Amniotic stem cell (primary cell): ENCODE measurements at regions not wholly inside any gene's neighbourhood (a gene's known extent, or its start where the extent isn't known, plus 50 kb on each side); places are given as distances from the start of the nearest gene placed in this dataset.

Experiments
- DNase-seq: peaks from one replicate; lab custom pipeline; 2025; lab: John Stamatoyannopoulos, UW

- DNase-seq = no peak
Observed at GRCh38 chr4:41427931-41428600, 109.9 kb upstream of the LIMCH1 start.

GRCh38 chr4:41428601-41429279 lies 109.2 kb upstream of the LIMCH1 start:
- no peak for DNase-seq

GRCh38 chr4:41429280-41429669 lies 108.7 kb upstream of the LIMCH1 start:
- DNase-seq = no peak

GRCh38 chr4:41430792-41431191 lies 107.2 kb upstream of the LIMCH1 start:
- no peak for DNase-seq

- no peak for DNase-seq
Observed at GRCh38 chr4:41431276-41431675, 106.7 kb upstream of the LIMCH1 start.

GRCh38 chr4:41432219-41432618 lies 105.7 kb upstream of the LIMCH1 start:
- DNase-seq = no peak

- DNase-seq = no peak
Observed at GRCh38 chr4:41432881-41433280, 105.1 kb upstream of the LIMCH1 start.

GRCh38 chr4:41433361-41433760 lies 104.6 kb upstream of the LIMCH1 start:
- DNase-seq = no peak

- no peak for DNase-seq
Observed at GRCh38 chr4:41435510-41435909, 102.4 kb upstream of the LIMCH1 start.

GRCh38 chr4:41436419-41436818 lies 101.5 kb upstream of the LIMCH1 start:
- no peak for DNase-seq

GRCh38 chr4:41437111-41437536 lies 100.8 kb upstream of the LIMCH1 start:
- no peak for DNase-seq

GRCh38 chr4:41438931-41439297 lies 99.0 kb upstream of the LIMCH1 start:
- DNase-seq = no peak

GRCh38 chr4:41442810-41443209 lies 95.1 kb upstream of the LIMCH1 start:
- no peak for DNase-seq

GRCh38 chr4:41443340-41444079 lies 94.4 kb upstream of the LIMCH1 start:
- no peak for DNase-seq

GRCh38 chr4:41446391-41446790 lies 91.6 kb upstream of the LIMCH1 start:
- DNase-seq = no peak

GRCh38 chr4:41446981-41447725 lies 90.8 kb upstream of the LIMCH1 start:
- DNase-seq = no peak

- no peak for DNase-seq
Observed at GRCh38 chr4:41448934-41449333, 89.0 kb upstream of the LIMCH1 start.

- no peak for DNase-seq
Observed at GRCh38 chr4:41451961-41452360, 86.0 kb upstream of the LIMCH1 start.

- DNase-seq = no peak
Observed at GRCh38 chr4:41452484-41453225, 85.3 kb upstream of the LIMCH1 start.

GRCh38 chr4:41454423-41454822 lies 83.5 kb upstream of the LIMCH1 start:
- no peak for DNase-seq

GRCh38 chr4:41455206-41455605 lies 82.8 kb upstream of the LIMCH1 start:
- DNase-seq = no peak
